Activated naive CD8-positive, alpha-beta T cell treated with anti-CD3 and anti-CD28 coated beads, Interleukin-2, amount 50 U/mL, for 24 hours (primary cell): ENCODE measurements at regions not wholly inside any gene's neighbourhood (a gene's known extent, or its start where the extent isn't known, plus 50 kb on each side); places are given as distances from the start of the nearest gene placed in this dataset.
"Not testable (repeated sequence)": the region's sequence is repeated elsewhere in the genome, so short reads cannot be mapped to it uniquely, and the experiment has no call there.

ENCODE experiments used
- ATAC-seq: fragments of 150-1000 bp; cut with Tn5 transposase; one replicate; pipeline ENCODE4 v1.10.0; 2021
- DNase-seq: peaks from one replicate; pipeline ENCODE4 v3.0.0; 2021
- H3K27ac Mint-ChIP-seq: one replicate; pipeline ENCODE4 v1.8.0; 2021; ENCODE audit warnings: mild to moderate bottlenecking, mixed read lengths
- H3K27me3 Mint-ChIP-seq: one replicate; pipeline ENCODE4 v1.8.0; 2021; ENCODE audit warnings: mixed read lengths
- H3K36me3 Mint-ChIP-seq: one replicate; pipeline ENCODE4 v1.8.0; 2021; ENCODE audit warnings: low read depth, mixed read lengths
- H3K4me1 Mint-ChIP-seq: one replicate; pipeline ENCODE4 v1.8.0; 2021; ENCODE audit warnings: mixed read lengths
- H3K4me3 Mint-ChIP-seq: one replicate; pipeline ENCODE4 v1.8.0; 2021; ENCODE audit warnings: mild to moderate bottlenecking, moderate library complexity, mixed read lengths
- H3K9me3 Mint-ChIP-seq: one replicate; pipeline ENCODE4 v1.8.0; 2021; ENCODE audit warnings: mixed read lengths

DNA sequence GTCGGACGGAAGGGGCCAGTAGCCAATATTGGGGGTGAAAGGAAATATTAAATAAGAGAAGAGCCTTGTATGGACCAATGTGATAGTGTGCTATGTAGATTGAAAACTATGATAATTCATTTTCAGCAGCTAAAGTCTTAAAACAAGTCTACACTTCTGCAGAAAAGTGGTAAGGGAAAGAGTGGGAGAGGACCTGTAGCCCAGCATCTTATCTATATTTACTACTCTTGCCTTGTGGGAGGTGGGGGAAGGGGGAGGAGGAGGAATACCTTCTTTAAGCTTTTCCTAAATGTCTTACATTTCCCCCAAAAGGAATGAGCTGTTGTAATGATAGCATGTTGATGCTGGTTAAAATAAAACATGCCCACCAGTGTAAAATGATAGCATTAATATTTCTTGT lies 220.0 kb upstream of the SPRY1 start:
- Mint-ChIP-seq H3K27me3 (no peaks in the 10 kb centered on the region), H3K9me3 (no peaks in the 10 kb centered on the region), H3K4me1 (no peaks in the 10 kb centered on the region), H3K4me3 (no peak overlapping the region), H3K36me3 (peaks cover 6% of the 10 kb centered on the region), H3K27ac (no peak overlapping the region)
- no peak for ATAC-seq
- no peak for DNase-seq

DNA sequence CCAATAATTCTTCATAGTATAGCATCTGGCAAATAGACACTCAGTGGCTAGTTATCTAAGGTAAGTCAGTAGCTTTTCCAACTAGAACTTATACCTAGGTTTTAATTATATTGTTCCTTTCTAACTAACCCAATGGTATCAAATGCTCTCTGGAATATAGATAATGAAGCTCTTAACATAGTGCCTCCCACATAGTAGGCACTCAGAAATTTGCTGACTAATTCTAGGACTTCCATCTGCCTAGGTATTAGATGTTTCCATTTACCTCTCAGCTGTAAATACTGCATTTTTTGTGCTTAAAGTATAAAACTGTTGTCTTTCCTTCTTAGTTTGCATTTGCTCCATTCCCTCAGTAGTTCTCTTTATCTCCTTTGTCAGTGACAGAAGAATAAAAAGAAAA lies 214.3 kb upstream of the SPRY1 start:
- Mint-ChIP-seq H3K9me3 (no peaks in the 10 kb centered on the region), H3K36me3 (peaks cover 3% of the 10 kb centered on the region), H3K4me3 (no peak overlapping the region), H3K27me3 (no peaks in the 10 kb centered on the region), H3K27ac (no peak overlapping the region), H3K4me1 (no peaks in the 10 kb centered on the region)
- no peak for DNase-seq
- no peak for ATAC-seq

DNA sequence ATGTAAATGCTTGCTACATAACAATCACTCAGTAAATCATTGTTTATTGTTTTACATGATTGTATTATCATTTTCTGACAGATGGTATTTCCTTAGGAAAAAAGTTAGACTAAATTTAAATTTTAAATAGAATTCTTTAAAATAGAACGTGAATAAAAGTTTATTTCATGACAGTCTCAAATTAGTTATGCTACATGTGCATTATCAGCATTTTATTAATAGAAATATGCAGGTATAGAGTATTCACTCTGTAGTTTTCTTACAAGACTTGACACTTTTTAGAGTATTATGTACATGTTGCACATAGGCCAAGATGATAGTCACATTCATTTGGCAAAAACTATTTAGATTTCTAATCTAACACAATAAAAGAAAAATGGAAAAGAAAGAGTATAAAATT lies 213.3 kb upstream of the SPRY1 start:
- Mint-ChIP-seq H3K9me3 (no peaks in the 10 kb centered on the region), H3K27me3 (no peaks in the 10 kb centered on the region), H3K36me3 (peaks cover 3% of the 10 kb centered on the region), H3K4me1 (no peaks in the 10 kb centered on the region), H3K27ac (no peak overlapping the region), H3K4me3 (no peak overlapping the region)
- ATAC-seq (no peak), DNase-seq (no peak)

DNA sequence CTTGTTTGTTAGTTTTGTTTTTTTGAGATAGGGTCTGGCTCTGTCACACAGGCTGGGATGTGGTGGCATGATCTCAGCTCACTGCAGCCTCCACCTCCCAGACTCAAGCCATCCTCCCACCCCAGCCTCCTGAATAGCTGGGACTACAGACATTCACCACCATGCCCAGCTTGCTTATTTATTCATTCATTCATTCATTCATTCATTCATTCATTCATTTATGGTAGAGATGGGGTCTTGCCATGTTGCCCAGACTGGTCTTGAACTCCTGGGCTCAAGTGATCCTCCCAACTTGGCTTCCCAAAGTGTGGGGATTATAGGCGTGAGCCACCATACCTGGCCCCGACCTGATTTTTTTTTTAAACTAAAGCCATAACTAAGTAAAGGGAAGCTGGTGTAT lies 212.8 kb upstream of the SPRY1 start:
- H3K9me3 Mint-ChIP-seq, H3K4me1 Mint-ChIP-seq, ATAC-seq: not testable (repeated sequence)

DNA sequence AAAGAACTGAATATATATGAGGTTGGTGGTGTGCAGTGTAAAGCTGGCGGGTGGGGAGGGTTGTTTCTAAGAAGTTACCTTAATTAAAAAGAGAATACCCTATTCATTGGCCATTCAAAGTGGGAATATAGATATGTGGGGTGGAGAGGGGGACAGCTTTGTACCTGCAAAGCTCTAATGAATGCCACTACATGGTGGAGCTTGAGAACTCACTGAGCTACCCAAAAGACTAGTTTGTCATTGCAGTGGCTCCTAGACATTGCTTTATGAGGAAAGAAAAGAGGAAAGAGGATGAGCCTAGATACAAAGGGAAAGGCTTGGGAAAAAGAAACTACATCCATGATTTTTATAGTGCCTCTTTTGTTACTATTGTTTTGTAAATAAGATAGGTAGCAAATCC lies 209.9 kb upstream of the SPRY1 start:
- H3K27ac Mint-ChIP-seq, result no peak overlapping the region

More for the DNA sequence above, 212.8 kb upstream of the SPRY1 start:
- not testable (repeated sequence) for H3K36me3 Mint-ChIP-seq, H3K4me3 Mint-ChIP-seq, DNase-seq, H3K27ac Mint-ChIP-seq, H3K27me3 Mint-ChIP-seq

DNA sequence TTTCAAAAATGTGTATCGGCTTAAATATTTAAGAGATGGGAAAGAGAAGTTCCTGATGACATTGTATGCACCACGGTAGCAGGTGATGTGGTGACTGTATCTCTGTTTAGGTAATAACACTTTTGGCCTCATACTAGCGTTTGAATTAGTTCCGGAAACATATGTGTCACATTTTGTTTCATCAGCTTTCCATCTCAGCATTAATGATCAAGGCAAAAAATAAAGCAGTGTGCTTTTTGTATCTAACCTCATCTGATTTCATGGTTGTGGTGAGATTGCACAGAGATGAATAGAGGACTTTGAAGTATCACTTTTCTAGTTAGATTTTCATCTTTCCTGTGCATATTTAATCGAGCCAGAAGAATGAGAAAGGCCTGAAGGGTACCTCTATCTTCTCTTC lies 206.4 kb upstream of the SPRY1 start:
- Mint-ChIP-seq H3K27me3 (no peaks in the 10 kb centered on the region), H3K36me3 (peaks cover 7% of the 10 kb centered on the region), H3K27ac (no peak overlapping the region), H3K9me3 (no peaks in the 10 kb centered on the region), H3K4me3 (no peak overlapping the region), H3K4me1 (no peaks in the 10 kb centered on the region)
- ATAC-seq, result no peak
- no peak for DNase-seq

More for the DNA sequence above, 209.9 kb upstream of the SPRY1 start:
- H3K27me3 Mint-ChIP-seq, result no peaks in the 10 kb centered on the region
- H3K36me3 Mint-ChIP-seq, result peaks cover 7% of the 10 kb centered on the region
- H3K9me3 Mint-ChIP-seq, result no peaks in the 10 kb centered on the region
- H3K4me3 Mint-ChIP-seq, result no peak overlapping the region
- ATAC-seq, result no peak
- H3K4me1 Mint-ChIP-seq, result no peaks in the 10 kb centered on the region
- no peak for DNase-seq

DNA sequence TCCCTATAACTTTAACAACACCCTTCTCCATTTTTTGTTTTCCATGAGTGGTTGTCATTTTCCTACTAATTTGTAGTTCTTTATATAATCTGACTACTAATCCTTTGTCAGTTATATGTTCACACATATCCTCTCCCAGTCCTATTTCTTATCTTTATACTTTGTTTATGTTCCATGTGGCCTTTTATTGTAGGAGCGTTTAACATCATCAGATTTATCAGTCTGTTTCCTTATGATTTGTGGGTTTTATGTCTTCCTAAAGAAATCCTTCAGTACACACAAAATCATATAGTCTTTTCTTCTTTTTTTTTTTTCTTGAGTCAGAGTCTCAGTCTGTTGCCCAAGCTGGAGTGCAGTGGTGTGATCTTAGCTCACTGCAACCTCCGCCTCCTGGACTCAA lies 204.9 kb upstream of the SPRY1 start:
- H3K27me3 Mint-ChIP-seq, result no peaks in the 10 kb centered on the region
- no peaks in the 10 kb centered on the region for H3K4me1 Mint-ChIP-seq
- no peak overlapping the region for H3K4me3 Mint-ChIP-seq
- ATAC-seq (no peak), DNase-seq (no peak)
- H3K27ac Mint-ChIP-seq, result no peak overlapping the region
- peaks cover 7% of the 10 kb centered on the region for H3K36me3 Mint-ChIP-seq
- H3K9me3 Mint-ChIP-seq, result no peaks in the 10 kb centered on the region

DNA sequence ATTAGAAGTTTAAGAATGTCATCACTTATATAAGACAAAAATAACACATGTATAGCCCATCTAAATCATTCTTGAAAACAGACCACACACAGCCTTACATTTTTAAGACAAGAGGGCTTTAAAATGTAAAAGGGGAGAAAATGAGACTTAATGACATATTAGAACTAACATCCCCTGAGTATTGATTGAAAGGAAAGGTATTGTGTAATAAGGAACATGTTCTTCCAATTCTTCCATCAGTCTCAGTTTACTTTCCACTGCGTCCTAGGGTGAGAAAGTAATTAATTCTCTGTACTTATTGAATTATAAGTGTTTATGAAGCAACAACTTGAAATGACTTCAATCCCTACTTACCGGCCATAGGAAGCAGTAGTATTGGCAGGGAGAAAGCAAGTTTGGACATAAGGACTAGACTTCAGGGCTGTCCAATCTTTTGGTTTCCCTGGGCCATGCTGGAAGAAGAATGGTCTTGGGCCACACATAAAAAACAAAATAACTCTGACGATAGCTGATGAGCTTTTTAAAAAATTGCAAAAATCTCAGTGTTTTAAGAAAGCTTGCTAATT lies 202.7 kb upstream of the SPRY1 start:
- H3K36me3 Mint-ChIP-seq, result peaks cover 7% of the 10 kb centered on the region
- no peak overlapping the region for H3K4me3 Mint-ChIP-seq
- H3K27me3 Mint-ChIP-seq, result no peaks in the 10 kb centered on the region
- ATAC-seq (no peak), DNase-seq (no peak)
- H3K9me3 Mint-ChIP-seq, result no peaks in the 10 kb centered on the region
- H3K4me1 Mint-ChIP-seq, result no peaks in the 10 kb centered on the region
- no peak overlapping the region for H3K27ac Mint-ChIP-seq

DNA sequence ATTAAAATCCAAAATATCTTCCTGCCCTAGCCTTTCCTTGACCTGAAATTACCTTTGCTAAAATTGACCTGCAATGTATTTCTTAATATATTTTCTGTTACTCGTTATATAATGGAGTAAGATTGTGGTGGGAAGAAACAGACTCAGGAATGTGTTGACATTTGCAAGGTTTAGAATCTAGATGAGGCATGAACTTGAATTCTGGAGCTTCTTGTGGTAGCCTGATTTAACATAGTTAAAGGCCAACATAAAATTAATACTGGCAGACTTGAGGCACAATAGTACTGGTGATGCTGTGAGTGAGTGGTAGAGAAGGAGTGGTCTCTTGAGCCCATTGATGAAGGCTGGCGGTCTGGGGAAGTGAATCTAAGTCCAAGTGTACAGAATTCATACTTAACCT lies 197.9 kb upstream of the SPRY1 start:
- H3K4me1 Mint-ChIP-seq, result no peaks in the 10 kb centered on the region
- no peaks in the 10 kb centered on the region for H3K27me3 Mint-ChIP-seq
- no peak overlapping the region for H3K4me3 Mint-ChIP-seq
- peaks cover 2% of the 10 kb centered on the region for H3K36me3 Mint-ChIP-seq
- no peak overlapping the region for H3K27ac Mint-ChIP-seq
- no peak for ATAC-seq
- no peak for DNase-seq
- H3K9me3 Mint-ChIP-seq, result no peaks in the 10 kb centered on the region

DNA sequence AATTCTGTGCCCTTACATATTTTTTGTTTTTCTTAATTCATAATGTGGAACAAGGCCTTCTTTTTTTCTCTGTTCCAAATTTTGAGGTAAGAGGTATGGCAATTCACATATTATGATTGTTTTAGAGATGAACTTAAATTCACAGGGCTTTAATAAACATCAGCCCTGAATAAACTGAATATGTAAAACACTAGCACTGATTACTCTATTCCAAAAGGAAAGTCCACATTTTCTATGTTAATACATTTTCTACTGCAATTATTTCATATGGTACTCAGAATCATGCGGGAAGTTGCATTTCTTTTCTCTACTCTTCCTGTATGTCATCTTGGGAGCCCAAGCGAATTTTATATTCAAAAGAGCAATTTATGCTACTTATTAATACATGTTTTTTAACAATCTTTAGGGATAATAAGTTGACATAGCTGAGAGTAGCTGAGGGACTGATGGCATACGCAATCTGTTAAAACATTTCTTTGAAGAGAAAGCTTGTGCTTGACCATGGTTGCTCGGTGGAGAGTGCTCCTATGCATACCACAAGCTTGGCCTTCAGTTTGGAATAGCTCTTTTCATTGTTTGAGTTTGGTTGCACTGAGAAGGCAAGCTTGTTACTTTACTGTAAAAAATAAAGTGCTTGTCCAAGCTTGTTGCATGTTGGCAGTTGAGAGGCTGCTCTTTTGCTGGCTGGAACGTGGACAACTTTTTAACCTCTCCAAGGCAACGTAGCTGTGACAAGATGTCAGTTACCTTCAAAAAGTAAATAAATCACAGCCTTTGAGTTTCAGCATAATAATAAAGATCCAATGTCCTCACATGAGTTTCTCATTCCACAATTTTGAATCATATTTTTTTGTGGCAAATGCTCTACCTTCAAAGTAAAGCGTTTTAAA lies 196.3 kb upstream of the SPRY1 start:
- no peak overlapping the region for H3K27ac Mint-ChIP-seq
- peaks cover 2% of the 10 kb centered on the region for H3K36me3 Mint-ChIP-seq
- H3K4me3 Mint-ChIP-seq, result no peak overlapping the region
- no peak for DNase-seq
- no peaks in the 10 kb centered on the region for H3K9me3 Mint-ChIP-seq
- ATAC-seq, result no peak
- no peaks in the 10 kb centered on the region for H3K4me1 Mint-ChIP-seq
- no peaks in the 10 kb centered on the region for H3K27me3 Mint-ChIP-seq

DNA sequence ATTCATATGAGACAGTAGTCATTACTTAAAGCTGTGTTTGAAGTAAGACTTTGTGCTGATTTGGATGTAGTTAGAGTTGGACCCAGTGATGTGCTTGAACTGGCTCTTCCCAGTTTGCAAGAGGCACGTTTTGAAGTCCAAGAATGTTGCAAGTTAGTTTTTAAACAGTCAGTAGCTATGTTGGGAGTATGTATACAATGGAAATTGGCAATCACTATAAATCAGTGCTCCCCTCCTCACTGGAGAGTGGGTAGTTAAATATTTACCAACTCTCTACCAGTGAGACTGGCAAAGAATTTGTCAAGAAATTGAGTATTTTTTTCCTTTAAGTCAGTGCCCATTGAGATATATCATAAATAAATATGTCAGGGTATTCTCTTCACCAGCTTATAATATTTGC lies 191.9 kb upstream of the SPRY1 start:
- H3K9me3 Mint-ChIP-seq, result no peaks in the 10 kb centered on the region
- DNase-seq (no peak), ATAC-seq (no peak)
- H3K4me3 Mint-ChIP-seq, result no peak overlapping the region
- H3K27me3 Mint-ChIP-seq, result no peaks in the 10 kb centered on the region
- no peaks in the 10 kb centered on the region for H3K4me1 Mint-ChIP-seq
- H3K36me3 Mint-ChIP-seq, result peaks cover 5% of the 10 kb centered on the region
- H3K27ac Mint-ChIP-seq, result no peak overlapping the region

DNA sequence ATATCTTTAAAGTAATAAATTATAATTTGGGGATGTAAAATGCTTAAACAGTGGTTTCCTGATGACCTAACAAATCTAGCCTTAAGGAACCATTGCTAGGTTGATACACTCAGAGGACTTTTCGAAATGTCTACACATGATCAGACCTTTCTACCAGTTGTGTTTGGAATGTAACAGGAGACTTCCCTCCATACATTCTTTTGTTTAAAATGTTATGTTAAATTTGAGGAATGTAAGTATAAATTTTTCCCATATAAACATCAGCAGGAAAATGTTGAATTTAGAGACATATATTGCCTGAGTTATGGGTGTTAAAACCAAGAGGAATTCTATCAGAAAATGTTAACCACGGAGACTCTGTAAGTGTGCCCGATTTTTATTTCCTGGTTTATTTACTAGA lies 190.6 kb upstream of the SPRY1 start:
- Mint-ChIP-seq H3K27me3 (no peaks in the 10 kb centered on the region), H3K9me3 (no peaks in the 10 kb centered on the region), H3K36me3 (peaks cover 5% of the 10 kb centered on the region), H3K4me3 (no peak overlapping the region), H3K27ac (no peak overlapping the region), H3K4me1 (no peaks in the 10 kb centered on the region)
- no peak for ATAC-seq
- DNase-seq, result no peak

DNA sequence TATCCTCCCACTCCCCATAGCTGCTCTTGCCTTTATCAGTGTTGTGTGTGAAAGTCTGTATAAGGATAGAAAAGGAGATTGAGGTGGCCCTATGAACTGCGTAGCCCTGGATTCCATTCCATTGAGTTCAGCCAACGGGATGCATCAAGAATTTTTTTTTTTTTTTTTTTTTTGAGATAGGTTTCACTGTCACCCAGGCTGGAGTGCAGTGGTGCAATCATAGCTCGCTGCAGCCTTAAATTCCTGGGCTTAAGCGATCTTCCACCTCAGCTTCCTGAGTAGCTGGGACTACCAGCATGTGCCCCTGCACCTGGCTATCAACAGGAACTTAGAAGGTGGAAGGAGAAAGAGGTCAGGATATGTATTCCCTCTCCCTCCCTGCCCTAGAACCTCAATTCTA lies 187.2 kb upstream of the SPRY1 start:
- Mint-ChIP-seq H3K27ac (no peak overlapping the region), H3K27me3 (no peaks in the 10 kb centered on the region)

DNA sequence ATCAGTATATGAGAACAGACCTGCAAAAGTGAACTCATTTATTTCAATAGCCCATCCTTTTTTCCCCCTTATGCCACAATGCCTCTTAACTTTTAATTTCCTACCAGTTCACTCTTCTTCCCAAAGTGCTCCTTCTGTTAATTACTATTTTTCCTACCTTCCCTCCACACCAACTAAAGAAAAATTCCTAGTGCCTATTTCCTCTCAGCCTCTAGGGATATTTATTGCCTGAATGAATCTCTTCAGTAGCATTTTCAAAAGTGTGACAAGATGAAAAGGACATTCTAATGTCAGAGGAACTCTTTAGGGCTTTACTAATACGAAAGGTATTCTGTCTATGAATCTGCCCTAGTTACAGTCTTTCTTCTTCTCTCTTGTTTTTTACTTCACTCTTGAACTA lies 181.1 kb upstream of the SPRY1 start:
- DNase-seq (no peak), ATAC-seq (no peak)
- H3K9me3 Mint-ChIP-seq, result no peaks in the 10 kb centered on the region
- H3K27ac Mint-ChIP-seq, result no peak overlapping the region
- no peaks in the 10 kb centered on the region for H3K4me1 Mint-ChIP-seq
- H3K36me3 Mint-ChIP-seq, result peaks cover 3% of the 10 kb centered on the region
- no peaks in the 10 kb centered on the region for H3K27me3 Mint-ChIP-seq
- H3K4me3 Mint-ChIP-seq, result no peak overlapping the region

More for the DNA sequence above, 187.2 kb upstream of the SPRY1 start:
- Mint-ChIP-seq H3K4me1 (no peaks in the 10 kb centered on the region), H3K36me3 (peaks cover 8% of the 10 kb centered on the region), H3K4me3 (no peak overlapping the region), H3K9me3 (no peaks in the 10 kb centered on the region)
- DNase-seq (no peak), ATAC-seq (no peak)

DNA sequence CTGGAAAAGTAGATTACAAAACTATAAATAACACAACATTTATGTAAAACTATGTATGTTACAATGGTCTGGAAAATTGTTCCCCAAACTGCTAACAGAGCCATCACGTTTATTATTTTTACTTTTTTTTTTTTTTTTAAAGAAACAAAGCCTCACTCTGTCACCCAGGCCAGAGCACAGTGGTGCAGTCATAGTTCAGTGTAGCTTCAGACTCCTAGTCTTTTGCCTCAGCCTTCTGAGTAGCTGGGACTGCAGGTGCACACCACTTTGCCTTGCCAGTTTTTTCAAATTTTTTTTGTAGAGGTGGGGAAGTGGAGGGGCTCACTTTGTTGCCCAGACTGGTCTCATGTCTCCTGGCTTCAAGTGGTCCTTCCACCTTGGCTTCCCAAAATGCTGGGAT lies 180.1 kb upstream of the SPRY1 start:
- no peak for DNase-seq
- H3K4me3 Mint-ChIP-seq, result no peak overlapping the region
- H3K9me3 Mint-ChIP-seq, result no peaks in the 10 kb centered on the region
- no peak overlapping the region for H3K27ac Mint-ChIP-seq
- no peaks in the 10 kb centered on the region for H3K27me3 Mint-ChIP-seq
- H3K4me1 Mint-ChIP-seq, result no peaks in the 10 kb centered on the region
- ATAC-seq, result no peak
- no peaks in the 10 kb centered on the region for H3K36me3 Mint-ChIP-seq
